ENCODE measurements at regions not wholly inside any gene's neighbourhood (a gene's known extent, or its start where the extent isn't known, plus 50 kb on each side); places are given as distances from the start of the nearest gene placed in this dataset.
"Not testable (repeated sequence)": the region's sequence is repeated elsewhere in the genome, so short reads cannot be mapped to it uniquely, and the experiment has no call there.

- no peak for DNase-seq (ENCODE audit: low read depth)
Measured at GRCh38 chr9:74094766-74095165, 402.4 kb upstream of the RORB start.

- no peak for DNase-seq (ENCODE audit: low read depth)
Measured at GRCh38 chr9:74095925-74096324, 401.2 kb upstream of the RORB start.

DNA sequence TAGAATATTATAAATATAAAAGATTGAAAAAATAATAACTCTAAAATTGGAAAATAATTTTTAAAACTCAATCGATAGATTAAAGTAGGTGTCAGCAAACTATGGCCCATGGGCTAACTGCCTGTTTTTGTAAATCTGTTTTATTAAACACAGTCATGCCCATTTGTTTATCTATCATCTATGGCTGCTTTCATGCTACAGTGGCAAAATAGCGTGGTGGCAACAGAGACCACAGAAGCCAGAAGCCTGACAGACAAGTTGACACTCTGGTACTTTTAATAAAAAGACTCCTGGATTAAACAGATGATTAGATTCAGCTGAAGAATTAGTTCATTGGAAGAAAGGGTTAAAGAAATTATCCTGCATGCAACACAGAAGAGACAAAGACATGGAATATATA, 400.7 kb upstream of the RORB start:
- no peak for DNase-seq (ENCODE audit: low read depth)

GRCh38 chr9:74100042-74100441, 397.1 kb upstream of the RORB start:
- DNase-seq (ENCODE audit: low read depth) = no peak

- DNase-seq (ENCODE audit: low read depth) = not testable (repeated sequence)
Measured at GRCh38 chr9:74102148-74102547, 395.0 kb upstream of the RORB start.

- no peak for DNase-seq (ENCODE audit: low read depth)
Measured at GRCh38 chr9:74102702-74103101, 394.4 kb upstream of the RORB start.

GRCh38 chr9:74107692-74108091, 389.4 kb upstream of the RORB start:
- no peak for DNase-seq (ENCODE audit: low read depth)

GRCh38 chr9:74115976-74116375, 381.2 kb upstream of the RORB start:
- no peak for DNase-seq (ENCODE audit: low read depth)

DNA sequence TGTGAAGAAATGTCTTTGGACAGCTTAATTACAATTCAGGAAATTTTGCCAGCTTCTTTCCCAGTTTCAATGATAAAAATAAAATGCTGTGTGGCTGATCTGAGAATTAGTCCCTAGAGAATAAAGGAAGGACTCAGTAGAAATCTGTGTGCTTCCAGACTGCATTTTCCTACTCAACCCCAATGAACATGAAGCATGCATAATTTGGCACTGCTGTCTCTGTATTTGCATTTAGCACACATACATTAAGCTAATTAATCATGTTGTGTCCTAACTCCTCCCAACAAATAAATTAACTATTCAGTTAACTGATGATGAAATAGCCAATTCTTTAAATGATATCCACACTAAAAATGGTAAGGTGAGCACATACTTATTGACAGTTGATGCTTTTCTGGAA, 380.0 kb upstream of the RORB start:
- no peak for DNase-seq (ENCODE audit: low read depth)

DNA sequence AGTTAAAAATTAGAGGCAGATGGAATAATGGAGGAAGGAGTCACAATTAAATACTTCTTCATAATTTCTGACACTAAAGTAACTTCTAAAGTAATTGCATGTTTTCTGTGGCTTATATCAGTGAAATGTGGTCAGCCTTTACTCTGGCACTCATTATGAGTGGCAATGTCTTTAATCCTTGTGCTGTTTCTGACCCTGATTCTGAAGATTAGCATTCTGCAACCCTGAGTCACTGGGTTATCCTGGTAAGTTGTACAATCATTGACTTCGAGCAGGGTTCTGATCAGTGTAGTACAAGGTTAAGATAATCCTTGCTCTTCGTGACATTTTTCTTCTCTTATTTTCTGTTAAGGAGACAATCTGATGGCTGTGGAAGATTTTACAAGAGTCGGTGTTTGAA, 379.4 kb upstream of the RORB start:
- DNase-seq (ENCODE audit: low read depth) = no peak

DNA sequence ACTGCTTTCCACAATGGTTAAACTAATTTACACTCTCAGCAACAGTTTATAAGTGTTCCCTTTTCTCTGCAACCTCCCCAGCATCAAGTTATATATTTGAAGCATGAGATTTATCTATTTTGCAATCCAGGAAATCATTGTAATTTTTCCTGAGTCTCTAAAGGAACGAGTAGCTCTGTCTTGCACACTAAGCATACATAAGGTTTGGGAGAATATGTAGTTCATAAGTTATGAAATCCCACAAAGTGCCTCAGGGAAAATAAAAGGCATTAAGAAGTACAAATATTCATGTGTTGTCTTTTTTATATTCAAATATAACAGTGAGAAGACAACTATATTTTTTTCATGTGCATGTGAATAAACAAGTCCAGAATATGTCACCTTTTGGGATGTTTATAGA, 377.1 kb upstream of the RORB start:
- DNase-seq (ENCODE audit: low read depth) = no peak

DNA sequence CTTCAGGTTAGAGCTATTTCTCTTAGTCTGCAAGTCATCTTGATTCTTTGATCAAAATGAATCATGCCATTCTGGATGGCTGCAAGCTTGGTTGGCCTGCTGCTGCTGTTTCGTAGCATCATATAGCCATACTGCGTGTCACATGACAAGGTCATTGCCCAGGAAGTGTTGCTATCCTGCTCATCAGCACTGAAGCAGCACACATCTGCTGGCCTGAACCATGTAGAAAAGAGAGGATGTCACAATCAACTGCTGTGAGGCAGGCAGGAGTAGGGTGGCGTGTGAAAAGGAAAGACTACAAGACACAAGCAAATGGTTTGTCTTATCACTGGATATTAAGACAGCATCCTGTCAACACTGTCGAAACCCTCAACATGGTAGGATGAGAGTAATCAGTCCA, 376.7 kb upstream of the RORB start:
- DNase-seq (ENCODE audit: low read depth) = no peak

DNA sequence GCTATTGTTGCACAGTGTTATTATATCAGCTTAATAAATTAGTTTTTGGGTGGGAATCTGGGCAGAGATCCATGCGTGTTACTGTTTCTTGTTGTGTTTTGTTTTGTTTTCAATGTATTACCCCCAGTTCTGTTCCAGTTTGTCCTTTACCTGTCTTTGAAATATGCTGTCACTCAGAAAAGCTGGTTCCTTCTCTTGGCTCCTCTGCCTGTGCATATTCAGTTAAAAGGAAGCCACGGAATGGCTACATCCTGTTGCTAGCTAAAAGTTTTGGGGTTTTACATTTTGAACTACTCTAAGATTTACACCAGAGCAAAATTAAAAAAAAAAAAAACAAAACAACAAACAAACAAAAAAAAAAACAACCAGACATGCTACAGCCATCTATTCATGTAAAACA, 374.9 kb upstream of the RORB start:
- no peak for DNase-seq (ENCODE audit: low read depth)

- DNase-seq (ENCODE audit: low read depth) = no peak
Measured at GRCh38 chr9:74122661-74123060, 374.5 kb upstream of the RORB start.

DNA sequence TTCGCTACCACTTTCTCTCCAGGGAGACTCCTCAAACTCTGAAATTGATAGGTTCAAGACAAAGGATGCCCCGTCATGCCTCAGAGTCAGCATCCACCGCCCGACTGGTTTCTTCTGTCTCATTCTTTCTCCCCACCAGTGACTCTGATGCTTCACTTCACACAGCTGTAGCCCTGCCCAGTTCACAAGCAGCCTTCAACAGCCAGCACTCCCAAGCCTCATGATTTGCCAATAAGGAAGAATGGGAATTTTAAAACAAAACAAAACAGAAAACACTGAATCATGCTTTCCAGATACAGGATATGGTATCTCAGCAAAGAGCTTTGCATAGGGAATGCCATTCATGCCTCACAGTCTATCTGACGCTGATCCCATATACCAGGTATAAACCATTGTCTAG, 371.2 kb upstream of the RORB start:
- no peak for DNase-seq (ENCODE audit: low read depth)

GRCh38 chr9:74132986-74133385, 364.1 kb upstream of the RORB start:
- no peak for DNase-seq (ENCODE audit: low read depth)

DNA sequence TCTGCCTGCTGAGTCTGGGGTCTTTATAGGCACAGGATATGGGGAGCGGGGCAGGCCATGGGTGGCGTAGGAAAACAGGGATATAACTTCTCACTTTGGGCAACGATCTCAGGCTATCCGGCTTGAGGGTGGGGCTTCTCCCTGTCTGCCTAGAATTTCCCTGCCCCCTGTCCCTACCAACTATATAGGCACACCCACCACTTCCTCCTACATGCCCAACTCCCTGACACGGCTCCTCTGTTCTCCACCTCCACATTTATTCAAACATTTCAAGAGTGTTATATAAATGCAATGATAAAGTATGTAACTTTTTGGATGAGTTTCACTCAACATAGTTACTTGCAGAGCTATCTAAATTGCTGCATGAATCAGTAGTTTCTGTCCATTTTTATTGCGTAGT, 363.2 kb upstream of the RORB start:
- no peak for DNase-seq (ENCODE audit: low read depth)

- DNase-seq (ENCODE audit: low read depth) = no peak
Measured at GRCh38 chr9:74138182-74138581, 359.0 kb upstream of the RORB start.

- DNase-seq (ENCODE audit: low read depth) = no peak
Measured at GRCh38 chr9:74140141-74140540, 357.0 kb upstream of the RORB start.

DNA sequence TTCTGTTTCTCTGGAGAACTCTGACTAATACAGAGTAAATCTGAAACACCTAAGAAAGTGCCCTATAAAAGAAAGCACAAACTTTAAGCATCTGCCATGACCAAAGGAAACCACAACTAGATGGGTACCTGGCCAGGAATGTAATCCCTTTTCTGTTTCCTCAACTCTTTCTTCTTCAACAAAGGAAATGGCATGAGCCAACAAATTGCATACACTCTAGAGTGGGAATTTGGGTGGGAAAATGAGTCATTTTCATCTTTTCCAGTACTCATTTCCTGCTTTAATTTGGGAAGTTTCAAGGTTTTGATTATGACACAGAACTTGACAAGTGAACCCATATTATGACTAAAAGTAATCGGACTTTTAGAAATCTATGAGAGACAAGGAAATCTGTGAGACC, 349.2 kb upstream of the RORB start:
- DNase-seq (ENCODE audit: low read depth) = no peak

- DNase-seq (ENCODE audit: low read depth) = no peak
Measured at GRCh38 chr9:74172874-74173273, 324.3 kb upstream of the RORB start.

GRCh38 chr9:74173284-74173683, 323.9 kb upstream of the RORB start:
- DNase-seq (ENCODE audit: low read depth) = no peak

DNA sequence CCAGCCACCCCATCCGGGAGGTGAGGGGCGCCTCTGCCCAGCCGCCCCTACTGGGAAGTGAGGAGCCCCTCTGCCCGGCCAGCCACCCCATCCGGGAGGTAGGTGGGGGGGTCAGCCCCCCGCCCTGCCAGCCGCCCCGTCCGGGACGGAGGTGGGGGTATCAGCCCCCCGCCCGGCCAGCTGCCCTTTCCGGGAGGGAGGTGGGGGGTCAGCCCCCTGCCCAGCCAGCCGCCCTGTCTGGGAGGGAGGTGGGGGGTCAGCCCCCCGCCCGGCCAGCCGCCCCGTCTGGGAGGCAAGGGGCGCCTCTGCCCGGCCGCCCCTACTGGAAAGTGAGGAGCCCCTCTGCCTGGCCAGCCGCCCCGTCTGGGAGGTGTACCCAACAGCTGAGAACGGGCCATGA, 299.4 kb upstream of the RORB start:
- not testable (repeated sequence) for DNase-seq (ENCODE audit: low read depth)

DNA sequence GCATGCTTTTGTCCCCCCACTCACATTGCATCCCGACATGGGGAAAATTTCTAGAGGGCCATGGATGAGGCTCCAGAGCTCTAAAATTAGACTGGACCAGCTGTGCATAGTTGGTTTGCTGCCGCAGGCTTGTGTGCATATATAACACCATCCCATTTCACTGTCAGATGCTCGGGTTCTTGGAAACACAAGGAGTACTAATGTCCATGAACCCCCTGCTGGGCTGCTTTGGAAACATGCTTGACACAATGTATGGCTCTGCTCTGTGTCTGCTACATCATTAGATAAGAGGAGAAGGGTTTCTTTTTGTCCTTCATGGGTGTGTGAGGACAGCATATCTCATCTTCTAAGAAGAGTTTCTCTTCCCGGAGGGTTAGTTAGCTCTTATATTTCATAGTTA, 292.1 kb upstream of the RORB start:
- no peak for DNase-seq (ENCODE audit: low read depth)

- DNase-seq (ENCODE audit: low read depth) = no peak
Measured at GRCh38 chr9:74218385-74219063, 278.6 kb upstream of the RORB start.
